ENCODE measurements at regions not wholly inside any gene's neighbourhood (a gene's known extent, or its start where the extent isn't known, plus 50 kb on each side); places are given as distances from the start of the nearest gene placed in this dataset.

DNA sequence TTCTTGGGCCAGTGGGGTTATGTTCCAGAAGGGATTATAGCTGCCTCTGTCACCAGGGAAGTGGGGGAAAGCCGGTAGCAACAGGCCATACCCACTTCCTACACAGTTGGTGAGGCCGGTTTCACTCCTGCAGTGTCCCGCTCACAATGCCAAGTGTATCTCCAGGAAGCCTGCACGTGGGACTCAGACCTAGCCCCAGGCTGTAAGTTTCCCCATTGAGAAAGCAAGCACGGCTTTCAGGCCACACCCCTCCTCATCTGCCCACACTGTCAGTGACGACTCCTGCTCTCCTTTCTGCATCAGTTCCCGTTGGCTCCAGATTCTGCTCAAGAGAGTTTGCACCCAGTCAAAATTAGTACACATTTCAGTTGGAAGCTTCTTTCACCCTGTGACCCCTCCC is 51.6 kb upstream of the CPOX start:
- no peak for TF ChIP-seq EZH2phosphoT487 (IDR thresholded peaks at IDR 0.05)
- TF ChIP-seq, protein P1, sequence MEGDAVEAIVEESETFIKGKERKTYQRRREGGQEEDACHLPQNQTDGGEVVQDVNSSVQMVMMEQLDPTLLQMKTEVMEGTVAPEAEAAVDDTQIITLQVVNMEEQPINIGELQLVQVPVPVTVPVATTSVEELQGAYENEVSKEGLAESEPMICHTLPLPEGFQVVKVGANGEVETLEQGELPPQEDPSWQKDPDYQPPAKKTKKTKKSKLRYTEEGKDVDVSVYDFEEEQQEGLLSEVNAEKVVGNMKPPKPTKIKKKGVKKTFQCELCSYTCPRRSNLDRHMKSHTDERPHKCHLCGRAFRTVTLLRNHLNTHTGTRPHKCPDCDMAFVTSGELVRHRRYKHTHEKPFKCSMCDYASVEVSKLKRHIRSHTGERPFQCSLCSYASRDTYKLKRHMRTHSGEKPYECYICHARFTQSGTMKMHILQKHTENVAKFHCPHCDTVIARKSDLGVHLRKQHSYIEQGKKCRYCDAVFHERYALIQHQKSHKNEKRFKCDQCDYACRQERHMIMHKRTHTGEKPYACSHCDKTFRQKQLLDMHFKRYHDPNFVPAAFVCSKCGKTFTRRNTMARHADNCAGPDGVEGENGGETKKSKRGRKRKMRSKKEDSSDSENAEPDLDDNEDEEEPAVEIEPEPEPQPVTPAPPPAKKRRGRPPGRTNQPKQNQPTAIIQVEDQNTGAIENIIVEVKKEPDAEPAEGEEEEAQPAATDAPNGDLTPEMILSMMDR (IDR thresholded peaks at IDR 0.05): no peak
